Kidney capillary endothelial cell (primary cell): ENCODE measurements at regions not wholly inside any gene's neighbourhood (a gene's known extent, or its start where the extent isn't known, plus 50 kb on each side); places are given as distances from the start of the nearest gene placed in this dataset.
"Not testable (repeated sequence)": the region's sequence is repeated elsewhere in the genome, so short reads cannot be mapped to it uniquely, and the experiment has no call there.

Experiments used
- DNase-seq: peaks from one replicate; pipeline ENCODE4 v3.0.0-alpha.2; 2018; ENCODE audit warnings: low spot score

DNA sequence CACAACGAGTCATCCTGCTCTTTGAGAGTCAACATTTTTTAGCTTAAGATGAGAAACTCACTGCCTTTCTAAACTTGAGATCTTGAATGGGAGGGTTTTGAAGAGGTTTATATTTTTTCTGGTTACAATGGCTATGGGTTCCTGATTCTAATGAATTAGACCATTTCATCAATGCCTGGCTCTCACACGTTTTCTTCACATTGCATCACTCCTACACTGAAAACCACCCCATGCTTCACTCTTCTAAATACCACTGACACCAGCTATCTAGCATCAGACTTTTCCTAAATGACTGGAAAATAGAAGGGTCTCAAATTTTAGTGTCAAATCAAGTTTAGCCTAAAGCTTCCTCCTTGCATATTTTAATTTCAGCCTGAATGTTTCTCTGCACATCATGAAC is 606.1 kb upstream of the USP24 start:
- DNase-seq, result no peak

DNA sequence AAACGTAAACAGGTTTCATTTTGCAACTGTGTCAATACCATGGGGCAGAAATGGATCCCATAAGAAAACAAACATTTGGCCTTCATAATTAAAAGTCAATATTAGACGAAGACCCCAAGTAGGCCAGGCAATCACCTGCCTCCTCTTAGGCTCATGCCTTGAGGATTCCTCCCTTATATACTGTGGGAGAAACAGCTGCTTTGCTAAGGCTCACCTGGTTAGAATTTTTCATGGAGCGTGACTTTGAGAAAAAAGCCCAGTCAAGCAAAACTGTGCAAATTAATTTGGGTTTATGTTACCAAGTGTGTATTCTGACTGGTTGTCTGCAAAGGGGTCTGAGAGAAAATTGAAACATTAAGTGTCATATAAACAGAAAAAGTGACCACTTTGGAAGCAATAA is 605.3 kb upstream of the USP24 start:
- DNase-seq, result no peak

DNA sequence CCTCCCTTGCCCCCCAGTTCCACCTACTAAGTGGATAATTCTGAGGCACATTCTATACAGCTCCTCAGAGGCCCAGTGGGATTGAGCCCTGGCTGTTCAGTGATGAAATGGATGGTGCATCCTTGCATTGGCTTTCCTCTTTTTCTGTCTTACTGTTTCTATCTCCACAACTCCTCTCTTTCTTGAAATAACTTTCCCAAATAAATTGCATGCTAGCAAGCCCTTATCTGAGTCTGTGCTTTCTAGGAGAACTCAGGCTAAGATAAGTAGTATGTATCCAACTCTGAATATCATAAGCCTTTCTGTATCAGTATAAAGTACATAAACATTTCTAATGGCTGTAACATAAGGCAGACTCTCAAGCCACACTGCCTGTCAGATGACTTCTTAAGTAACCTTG is 603.8 kb upstream of the USP24 start:
- no peak for DNase-seq

DNA sequence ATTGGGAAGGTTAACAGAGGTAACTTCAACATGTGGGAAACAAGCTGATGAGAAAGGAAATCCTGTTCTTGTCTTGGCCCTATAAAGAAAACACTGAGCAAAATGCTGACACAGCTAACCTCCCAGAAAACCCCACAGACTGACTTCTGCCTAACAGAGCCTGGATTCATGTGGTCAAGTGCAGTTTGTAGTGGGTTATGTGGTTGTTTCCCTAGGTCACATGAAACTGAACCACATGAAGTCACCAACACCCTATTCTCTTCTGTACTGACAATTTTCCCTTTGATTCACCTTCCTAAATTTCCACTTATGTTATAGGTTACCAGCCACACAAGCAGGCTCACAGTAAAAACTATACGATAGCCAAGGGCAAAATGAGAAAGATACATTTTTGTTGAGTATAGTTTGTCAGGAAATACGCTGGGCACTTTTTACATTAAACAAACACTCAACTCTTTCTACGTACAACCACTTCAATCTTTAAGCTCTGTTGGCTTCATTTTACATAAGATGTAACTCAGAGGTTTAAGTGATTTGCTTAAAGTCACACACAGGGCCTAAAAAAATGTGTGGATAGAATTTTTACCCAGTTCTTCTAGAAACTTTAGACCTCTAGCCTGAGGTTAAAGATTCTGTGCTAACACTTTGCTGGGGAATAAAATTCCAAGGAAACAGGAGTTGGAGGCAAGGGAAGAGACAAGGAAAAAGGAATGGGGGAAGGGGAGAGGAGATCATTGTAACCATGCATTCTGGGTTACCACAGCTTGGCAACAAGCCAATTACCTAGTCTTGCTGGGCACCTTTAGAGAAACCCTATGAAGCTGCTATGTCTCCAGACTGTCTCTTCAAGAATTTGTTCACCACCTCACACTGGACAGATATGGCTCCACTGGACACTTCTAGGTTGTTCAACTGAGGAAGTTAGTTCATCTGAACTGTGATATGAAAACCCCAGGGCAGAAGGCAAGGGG is 601.6 kb upstream of the USP24 start:
- no peak for DNase-seq

DNA sequence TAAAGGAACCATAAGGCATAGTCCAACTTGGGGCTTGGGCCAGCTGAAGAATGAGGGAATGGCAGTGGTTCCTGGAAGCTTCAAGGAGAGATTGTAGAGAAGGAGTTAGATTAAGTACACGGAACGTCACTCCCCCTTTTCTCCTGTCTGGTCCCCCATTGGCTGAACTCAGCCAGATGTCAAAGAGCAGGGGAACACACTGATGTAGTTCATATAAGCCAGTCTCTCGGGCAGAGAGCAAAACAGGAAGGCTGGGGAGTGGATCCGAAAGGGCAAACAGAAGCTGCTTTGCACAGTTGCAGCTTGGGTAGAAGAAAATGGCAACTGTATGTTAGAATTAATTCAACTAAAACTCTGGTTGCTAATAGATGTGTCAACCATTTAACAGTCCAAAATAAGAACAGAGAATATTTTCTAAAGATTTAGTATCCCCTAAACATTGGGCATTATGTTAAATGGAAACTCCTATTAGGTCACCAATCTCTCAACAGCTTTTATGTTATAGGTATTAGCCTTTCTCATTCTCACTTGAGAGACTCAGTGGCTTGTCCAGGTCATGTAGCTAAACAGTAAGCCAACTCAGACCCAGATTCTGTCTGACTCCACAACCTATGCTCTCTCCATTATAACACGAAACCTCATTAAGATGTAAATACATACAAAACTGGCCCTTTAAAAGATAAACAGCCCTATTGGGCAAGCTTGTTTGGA is 600.7 kb upstream of the USP24 start:
- DNase-seq, result no peak

DNA sequence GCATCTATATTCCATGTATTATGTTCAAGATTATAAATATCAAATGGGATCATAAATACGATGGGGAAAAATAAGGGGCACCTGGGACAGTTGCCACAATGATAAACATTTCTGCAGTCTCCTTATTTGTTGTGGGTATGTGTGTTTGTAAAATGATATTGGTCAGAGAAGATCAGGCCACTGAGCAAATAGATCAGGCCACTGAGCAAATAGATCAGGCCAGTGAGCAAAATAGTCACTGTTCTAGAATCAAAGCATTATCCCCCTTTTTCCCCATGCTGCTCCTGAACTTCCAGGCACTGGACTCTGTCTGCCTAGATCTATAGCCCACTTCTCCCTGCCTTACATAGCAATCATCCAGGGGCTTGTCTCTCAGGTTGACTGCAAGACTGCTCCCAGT is 599.8 kb upstream of the USP24 start:
- no peak for DNase-seq

DNA sequence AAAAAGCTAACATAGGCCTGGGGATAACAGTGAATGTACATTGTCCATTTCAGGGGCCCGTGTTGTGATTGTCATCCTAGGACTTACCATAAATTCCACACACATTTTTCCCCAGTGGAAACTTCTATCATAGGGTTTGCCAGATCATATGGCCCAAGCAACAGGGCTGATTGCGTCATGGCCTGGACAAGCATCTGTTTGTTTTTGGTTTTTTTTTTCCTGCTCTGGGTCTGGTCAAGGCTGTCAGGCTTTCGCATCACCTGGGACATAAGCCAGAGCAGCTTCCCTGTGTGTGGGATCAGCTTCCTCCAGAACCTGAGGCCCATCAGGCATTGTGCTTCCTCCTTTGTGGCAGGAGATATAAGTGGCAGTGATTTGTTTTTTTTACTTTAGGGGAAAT is 598.5 kb upstream of the USP24 start:
- DNase-seq, result no peak

DNA sequence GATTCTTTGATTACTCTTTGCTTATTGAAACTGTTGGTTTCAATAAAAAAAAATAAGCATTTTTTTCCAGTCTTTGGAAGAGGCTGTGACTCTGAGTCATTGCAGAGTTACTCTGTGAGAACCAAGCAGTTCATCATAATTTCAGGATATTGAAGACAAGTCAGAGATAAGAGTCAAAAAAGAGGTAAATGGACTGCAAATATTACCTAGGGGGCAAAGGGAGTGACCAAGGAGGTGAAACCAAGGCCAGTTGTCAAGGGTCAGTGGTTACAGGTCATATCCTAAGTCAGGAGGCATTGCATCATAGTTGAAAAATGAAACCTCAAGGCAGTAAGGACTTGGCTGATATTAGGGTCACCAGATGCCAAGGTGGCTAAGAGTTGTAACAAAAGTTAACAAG is 597.1 kb upstream of the USP24 start:
- DNase-seq, result no peak

DNA sequence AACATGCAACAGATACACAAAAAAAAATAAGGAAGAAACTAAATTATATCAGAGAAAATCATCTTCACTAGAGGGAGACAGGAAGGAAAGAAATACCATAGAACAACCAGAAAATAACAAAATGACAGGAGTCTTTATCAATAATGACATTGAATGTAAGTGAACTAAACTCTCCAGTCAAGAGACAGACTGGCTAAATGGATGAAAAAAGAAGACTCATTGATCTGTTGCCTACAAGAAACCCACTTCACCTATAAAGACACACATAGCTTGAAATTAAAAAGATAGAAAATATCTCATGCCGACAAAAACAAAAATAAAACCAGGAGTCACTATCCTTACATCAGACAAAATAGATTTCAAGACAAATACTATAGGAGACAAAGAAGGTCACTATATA is 593.1 kb upstream of the USP24 start:
- DNase-seq, result no peak

DNA sequence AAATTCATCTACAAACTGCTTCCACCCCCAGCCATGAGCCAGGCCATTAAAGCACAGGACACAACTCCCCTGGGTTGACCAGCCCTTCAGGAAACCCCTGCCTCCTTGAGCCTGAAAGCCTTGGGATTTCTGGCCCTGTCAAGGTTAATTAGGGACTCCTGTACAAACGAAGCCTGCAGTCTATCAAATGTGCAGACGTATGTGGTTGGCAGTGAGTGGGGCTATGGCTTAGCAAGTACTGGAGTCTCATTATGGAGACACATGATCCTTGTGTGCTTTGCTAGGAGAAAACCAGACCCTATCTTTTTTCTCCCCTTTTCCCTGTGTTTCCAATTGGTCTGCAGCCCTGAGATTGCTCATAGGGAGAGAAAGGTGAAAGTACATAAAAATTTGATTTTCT is 588.3 kb upstream of the USP24 start:
- no peak for DNase-seq

DNA sequence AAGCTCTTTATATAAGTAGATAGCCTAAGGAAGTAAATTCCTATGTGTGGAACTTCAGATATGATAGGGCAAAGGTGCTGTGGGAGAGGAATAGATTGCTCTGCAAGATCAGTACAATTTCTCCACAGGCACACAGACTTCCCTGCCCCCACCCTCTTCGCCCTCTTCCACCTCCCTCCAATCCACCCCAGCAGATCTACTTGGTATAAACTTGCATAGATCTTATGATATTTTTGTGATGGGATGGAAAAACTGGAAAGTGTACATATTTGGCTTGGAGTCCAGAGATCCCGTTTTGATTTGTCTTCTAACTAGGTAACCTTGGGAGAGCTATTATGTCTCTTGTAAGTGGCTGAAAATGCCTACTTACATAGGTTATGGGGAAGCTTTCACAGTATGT is 586.3 kb upstream of the USP24 start:
- no peak for DNase-seq

DNA sequence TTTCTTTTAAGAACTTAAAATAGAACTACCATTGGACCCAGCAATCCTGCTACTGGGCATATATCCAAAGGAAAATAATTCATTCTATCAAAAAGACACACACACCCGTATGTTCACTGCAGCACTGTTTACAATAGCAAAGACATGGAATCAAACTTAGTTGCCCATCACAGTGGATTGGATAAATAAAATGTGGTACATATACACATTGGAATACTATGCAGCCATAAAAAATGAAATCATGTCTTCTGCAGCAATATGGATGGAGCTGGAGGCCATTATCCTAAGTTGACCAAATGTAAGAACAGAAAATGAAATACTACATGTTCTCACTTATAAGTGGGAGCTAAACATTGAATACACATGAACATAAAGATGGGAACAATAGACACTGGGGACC is 585.3 kb upstream of the USP24 start:
- no peak for DNase-seq

DNA sequence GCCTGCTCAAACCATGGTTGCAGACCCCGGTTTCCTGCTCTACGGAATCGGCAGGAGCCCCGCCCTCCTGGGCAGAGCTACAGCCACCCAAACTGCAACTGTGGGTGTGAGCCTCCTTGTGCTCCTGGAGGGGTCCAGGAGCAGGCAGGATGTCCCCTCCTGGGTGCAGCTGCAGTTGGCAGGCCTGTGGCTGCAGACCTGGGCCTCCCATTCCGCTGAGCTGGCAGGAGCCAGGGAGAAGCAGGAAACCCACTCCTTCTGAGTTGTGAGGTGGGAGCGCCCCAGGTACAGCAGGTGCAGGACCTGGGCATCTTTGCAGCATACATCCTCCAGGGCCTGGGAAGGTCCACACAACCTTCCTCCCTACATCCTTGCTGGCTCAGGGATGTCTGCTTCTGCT is 578.7 kb upstream of the USP24 start:
- no peak for DNase-seq

DNA sequence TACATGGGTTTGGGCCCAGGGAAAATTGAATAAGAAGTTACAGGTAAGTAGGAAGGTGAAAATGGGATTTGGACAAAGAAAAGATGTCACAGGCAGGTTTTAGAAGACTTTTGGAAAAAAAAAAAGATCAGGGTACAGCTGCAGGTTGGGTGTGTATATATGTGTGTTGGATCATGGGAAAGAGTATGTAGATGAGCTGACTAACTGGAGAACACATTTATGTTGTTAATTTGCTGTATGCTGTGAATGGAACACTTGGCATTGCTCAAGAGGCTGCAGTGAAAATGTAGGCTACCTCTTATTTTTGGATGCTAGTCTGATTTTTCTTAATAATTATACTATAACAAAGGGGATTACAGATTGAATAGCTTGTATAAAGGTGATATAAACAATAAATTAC is 577.7 kb upstream of the USP24 start:
- DNase-seq, result no peak

DNA sequence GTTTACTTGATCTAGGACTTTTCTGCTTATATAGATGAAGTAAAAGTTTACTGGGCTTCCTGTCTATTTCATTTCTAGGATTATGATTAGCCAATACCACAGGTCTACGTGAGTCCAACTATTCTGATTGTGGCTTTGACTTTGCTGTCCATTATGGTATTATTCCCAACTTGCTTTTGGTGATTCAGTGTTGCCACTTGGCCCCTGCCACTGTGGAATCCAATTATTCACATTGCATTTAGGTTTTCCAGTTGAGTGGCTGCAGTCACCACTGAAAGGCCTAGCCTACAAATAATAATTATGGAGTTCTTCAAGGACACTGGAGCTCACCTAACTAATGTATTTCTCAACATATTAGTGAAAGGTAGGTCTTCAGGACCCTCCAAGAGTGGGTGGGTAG is 574.3 kb upstream of the USP24 start:
- DNase-seq, result no peak

DNA sequence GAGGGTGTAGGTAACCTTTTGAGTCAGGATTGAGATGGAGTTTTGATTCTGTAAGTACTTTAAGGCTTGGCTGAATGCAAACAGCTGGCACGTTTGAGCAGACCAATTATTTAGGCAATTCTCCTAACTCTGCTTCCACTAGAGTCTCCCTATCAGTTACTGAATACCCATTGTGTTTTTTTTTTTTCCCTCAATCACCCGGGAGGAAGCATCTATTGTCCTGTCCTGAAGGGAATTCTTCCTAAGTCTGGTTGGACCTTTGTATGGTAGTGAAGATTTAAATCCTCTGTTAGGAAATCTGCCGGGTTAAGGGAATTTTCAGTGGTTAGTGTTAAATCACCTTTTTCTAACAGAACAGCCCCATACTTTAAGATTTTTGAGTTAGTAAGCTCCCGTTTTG is 571.2 kb upstream of the USP24 start:
- DNase-seq, result no peak

DNA sequence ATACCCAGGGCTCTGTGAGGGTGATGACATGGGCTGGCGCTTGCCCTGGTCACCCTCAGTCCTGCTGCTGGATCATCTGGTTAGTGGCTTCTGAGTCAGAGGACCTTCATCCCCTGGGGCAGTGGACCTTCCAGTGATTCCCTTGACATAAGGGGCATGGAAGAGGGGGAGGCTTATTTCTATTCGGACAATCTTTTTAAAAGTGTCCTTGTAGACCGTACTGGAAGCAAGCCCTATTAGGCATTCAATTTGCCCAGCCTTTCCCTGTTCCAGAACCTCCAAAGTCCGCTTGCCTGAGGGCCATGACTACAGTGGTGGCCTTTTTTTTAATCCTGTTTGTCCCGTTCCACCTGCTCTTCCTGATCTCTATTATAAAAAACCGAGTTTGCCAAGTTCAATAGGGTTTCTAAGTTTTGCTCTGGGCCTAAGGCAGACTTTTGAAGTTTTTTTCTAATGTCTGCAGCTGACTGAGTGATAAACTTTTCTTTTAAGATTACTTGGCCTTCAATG is 569.8 kb upstream of the USP24 start:
- DNase-seq, result not testable (repeated sequence)

DNA sequence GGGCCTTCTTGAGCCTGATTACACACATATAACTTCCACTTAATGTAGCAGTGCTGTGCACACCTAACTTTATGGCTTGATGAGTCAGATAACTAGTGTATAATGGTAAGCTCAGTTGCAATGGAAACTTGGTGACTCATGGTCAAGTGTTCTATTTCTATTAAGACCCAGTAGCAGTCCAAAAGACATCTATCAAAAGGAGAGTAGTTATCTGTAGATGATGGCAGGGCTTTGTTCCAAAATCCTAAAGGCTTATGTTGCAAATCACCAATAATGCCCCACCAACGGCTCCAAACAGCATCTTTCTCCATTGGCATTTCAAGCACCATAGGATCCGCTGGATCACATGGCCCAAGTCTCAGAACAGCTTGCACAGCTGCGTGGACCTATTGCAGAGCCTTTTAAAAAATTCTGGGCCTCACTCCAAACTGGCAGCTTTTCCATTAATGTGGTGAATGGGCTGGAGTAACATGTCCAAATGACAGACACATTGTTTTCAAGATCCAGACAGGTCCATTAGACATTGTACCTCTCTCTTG is 566.8 kb upstream of the USP24 start:
- peak; percentile 22 for DNase-seq

DNA sequence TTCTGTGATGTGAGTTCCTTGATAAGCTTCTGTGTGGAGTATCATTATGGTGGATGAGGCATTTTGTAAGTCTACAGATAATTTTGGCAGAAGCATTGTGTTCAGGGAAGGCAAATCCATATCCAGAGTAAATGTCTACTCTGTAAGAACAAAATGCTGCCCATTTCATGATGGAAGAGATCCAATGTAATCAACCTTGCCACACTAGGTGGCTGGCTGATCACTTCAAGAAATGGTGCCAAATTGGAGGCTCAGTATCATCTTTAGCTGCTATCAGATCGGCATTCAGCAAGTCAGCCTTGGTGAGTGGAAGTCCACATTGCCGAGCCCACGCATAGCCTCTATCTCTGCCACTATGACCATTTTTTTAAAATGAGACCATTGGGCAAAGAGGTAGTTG is 565.8 kb upstream of the USP24 start:
- DNase-seq, result no peak

DNA sequence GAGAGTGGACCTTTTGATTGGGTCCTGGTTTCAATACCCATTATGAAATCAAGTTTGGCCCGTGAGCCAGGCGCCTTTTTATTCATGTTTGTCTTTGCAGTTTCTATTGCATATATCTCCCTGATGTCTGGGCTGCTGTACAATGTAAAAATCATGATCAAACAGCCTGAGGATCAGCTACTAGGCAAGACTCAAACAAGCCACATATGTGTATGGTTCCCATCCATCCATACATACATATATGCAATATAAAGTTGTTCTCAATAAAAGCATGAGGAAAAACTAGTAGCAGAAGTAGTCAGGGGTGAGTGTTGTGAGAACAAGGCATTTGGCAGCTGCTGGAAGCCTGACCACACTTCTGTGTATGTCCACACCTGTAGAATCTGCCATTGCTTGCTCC is 562.4 kb upstream of the USP24 start:
- DNase-seq, result no peak

DNA sequence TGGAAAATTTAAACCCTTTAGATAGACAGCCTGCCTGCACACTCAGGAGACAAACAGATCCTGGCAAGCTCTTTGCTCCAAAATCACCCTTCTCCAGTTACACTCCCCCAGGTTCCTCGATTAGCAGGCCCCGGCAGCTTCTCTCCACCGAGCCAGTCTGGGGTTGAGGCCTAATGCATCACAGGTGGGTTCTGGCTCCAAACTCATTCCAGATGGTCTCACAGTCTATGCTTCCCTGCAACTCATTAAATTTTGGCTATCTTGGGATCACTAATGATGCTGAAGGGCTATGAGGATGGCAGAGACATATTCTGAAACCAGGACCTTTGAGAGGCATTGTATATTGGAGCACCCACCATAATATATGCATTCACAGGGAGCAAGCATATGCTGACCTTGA is 559.8 kb upstream of the USP24 start:
- no peak for DNase-seq

DNA sequence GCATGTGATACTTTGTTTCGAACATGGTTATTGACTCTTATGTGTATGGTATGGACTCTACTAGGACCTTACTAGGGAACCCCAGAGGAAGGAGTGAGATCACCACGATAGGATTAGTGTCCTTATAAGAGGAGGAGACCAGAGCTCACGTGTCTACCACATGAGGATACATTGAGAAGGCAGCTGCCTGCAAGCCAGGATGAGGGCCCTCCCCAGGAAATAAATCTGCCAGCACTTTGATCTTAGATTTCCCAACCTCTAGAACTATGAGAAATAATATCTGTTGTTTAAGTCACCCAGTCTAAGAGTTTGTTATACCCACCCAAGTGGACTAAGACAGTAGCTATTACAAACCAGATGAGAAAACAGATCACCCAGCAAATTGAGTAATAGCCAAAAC is 559.3 kb upstream of the USP24 start:
- no peak for DNase-seq
